Loucy (cell line): ENCODE measurements at regions not wholly inside any gene's neighbourhood (a gene's known extent, or its start where the extent isn't known, plus 50 kb on each side); places are given as distances from the start of the nearest gene placed in this dataset.

Experiments used
- H2AFZ ChIP-seq: fragments of 200-600 bp; sonication (generic); 2 replicates; pipeline ENCODE4 v1.6.0; 2016; ENCODE audit warnings: antibody characterized with exemption, mild to moderate bottlenecking, low read length, moderate library complexity
- H3F3A ChIP-seq: fragments of 200-600 bp; 2 replicates; pipeline ENCODE4 v1.6.0; 2016; ENCODE audit warnings: antibody characterized with exemption, low read depth, mild to moderate bottlenecking
- H3K27me3 ChIP-seq: fragments of 200-600 bp; sonication (generic); 2 replicates; pipeline ENCODE4 v1.6.1; 2014; ENCODE audit warnings: low read length, mild to moderate bottlenecking; ENCODE audit not compliant: insufficient read depth, poor library complexity, severe bottlenecking
- H3K36me3 ChIP-seq: fragments of 200-600 bp; sonication (generic); 2 replicates; pipeline ENCODE4 v1.6.1; 2016; ENCODE audit warnings: low read length; ENCODE audit not compliant: insufficient read depth
- H3K4me1 ChIP-seq: fragments of 200-600 bp; sonication (generic); 2 replicates; pipeline ENCODE4 v1.5.1; 2014; ENCODE audit warnings: low read length, mild to moderate bottlenecking; ENCODE audit not compliant: insufficient read depth, poor library complexity, severe bottlenecking
- H3K4me2 ChIP-seq: fragments of 200-600 bp; sonication (generic); 2 replicates; pipeline ENCODE4 v1.6.0; 2014; ENCODE audit warnings: antibody characterized with exemption, low read length, low read depth, mild to moderate bottlenecking; ENCODE audit not compliant: poor library complexity, severe bottlenecking
- H3K4me3 ChIP-seq: fragments of 200-600 bp; sonication (generic); 2 replicates; pipeline ENCODE4 v1.5.1; 2014; ENCODE audit warnings: low read length, mild to moderate bottlenecking, mixed read lengths; ENCODE audit not compliant: poor library complexity, severe bottlenecking
- H3K79me2 ChIP-seq: fragments of 200-600 bp; sonication (generic); 2 replicates; pipeline ENCODE4 v1.6.1; 2014; ENCODE audit warnings: low read length; ENCODE audit not compliant: insufficient read depth
- H3K9ac ChIP-seq: fragments of 200-600 bp; sonication (generic); 2 replicates; pipeline ENCODE4 v1.6.0; 2014; ENCODE audit warnings: mild to moderate bottlenecking, low read depth, low read length, moderate library complexity; ENCODE audit not compliant: poor library complexity, severe bottlenecking
- H3K9me2 ChIP-seq: fragments of 200-600 bp; sonication (generic); replicated peaks from 2 replicates; pipeline ENCODE4 v1.6.1; 2016; ENCODE audit warnings: low read depth, low read length, mixed read lengths
- H3K9me3 ChIP-seq: fragments of 200-600 bp; sonication (generic); 2 replicates; pipeline ENCODE4 v1.6.1; 2014; ENCODE audit warnings: mild to moderate bottlenecking, antibody characterized with exemption, low read length, low read depth; ENCODE audit not compliant: insufficient read depth
- H4K20me1 ChIP-seq: fragments of 200-600 bp; sonication (generic); 2 replicates; pipeline ENCODE4 v1.6.0; 2014; ENCODE audit warnings: antibody characterized with exemption, low read length, mild to moderate bottlenecking; ENCODE audit not compliant: insufficient read depth, poor library complexity, severe bottlenecking
- EZH2phosphoT487 ChIP-seq: fragments of 200-600 bp; IDR thresholded peaks from 2 replicates; pipeline ENCODE4 v1.6.1; 2018; ENCODE audit warnings: antibody characterized with exemption, mild to moderate bottlenecking, moderate library complexity, borderline replicate concordance
- TF ChIP-seq, protein P1 (sequence below): fragments of 200-600 bp; sonication (generic); conservative IDR thresholded peaks from 2 replicates; pipeline ENCODE4 v1.5.1; 2014; ENCODE audit warnings: mild to moderate bottlenecking, antibody characterized with exemption, low read length

DNA sequence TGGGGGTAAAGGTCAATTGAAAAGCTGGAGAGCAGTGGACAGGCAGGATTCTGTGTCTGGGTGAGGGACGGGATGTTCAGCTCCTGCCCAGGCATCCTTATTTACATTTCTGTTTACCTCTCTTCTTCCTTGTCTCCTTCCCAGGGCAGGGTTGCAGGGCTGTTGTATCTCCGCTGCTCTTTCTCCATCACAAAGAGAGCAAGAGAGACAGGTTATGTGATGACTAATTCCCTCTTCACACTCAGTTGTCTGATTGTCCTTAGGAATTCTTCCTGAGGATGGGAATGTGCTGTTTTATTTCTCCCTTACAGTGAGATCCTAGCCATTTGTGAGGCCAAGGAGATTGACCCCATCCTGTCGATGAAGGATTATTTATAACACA is 104.9 kb downstream of the VPREB1 start:
- Histone ChIP-seq H3K9me3 (no peaks in the 10 kb centered on the region), H3K4me1 (peaks cover 16% of the 10 kb centered on the region), H3K36me3 (no peaks in the 10 kb centered on the region), H2AFZ (no peak overlapping the region), H3K4me2 (no peak overlapping the region), H3K79me2 (no peaks in the 10 kb centered on the region), H4K20me1 (no peaks in the 10 kb centered on the region), H3F3A (no peaks in the 10 kb centered on the region), H3K27me3 (no peaks in the 10 kb centered on the region), H3K9me2 (no peaks in the 10 kb centered on the region), H3K9ac (no peak overlapping the region), H3K4me3 (no peak overlapping the region)
- no peak for TF ChIP-seq EZH2phosphoT487
- TF ChIP-seq, protein P1, sequence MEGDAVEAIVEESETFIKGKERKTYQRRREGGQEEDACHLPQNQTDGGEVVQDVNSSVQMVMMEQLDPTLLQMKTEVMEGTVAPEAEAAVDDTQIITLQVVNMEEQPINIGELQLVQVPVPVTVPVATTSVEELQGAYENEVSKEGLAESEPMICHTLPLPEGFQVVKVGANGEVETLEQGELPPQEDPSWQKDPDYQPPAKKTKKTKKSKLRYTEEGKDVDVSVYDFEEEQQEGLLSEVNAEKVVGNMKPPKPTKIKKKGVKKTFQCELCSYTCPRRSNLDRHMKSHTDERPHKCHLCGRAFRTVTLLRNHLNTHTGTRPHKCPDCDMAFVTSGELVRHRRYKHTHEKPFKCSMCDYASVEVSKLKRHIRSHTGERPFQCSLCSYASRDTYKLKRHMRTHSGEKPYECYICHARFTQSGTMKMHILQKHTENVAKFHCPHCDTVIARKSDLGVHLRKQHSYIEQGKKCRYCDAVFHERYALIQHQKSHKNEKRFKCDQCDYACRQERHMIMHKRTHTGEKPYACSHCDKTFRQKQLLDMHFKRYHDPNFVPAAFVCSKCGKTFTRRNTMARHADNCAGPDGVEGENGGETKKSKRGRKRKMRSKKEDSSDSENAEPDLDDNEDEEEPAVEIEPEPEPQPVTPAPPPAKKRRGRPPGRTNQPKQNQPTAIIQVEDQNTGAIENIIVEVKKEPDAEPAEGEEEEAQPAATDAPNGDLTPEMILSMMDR = no peak

DNA sequence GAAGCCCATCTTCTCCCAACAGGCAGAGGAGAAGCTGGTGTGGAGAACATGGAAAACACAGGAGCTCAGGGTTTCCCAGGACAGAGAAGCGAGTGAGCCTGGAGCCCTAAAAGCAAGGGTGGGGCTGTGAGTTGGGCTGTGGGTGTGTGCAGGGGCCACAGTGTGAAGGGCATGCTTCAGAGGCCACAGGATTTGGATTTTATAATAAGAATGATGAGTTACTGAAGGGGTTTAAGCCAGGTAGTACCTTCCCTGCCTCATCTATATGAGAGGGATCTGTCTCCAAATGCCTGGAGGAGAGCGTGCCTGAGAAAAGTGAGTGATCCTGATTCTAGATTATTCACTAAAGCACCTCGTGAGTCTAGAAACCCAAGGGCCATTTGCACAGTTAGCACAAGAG is 106.8 kb downstream of the VPREB1 start:
- TF ChIP-seq EZH2phosphoT487 = no peak
- TF ChIP-seq, protein P1 = no peak
- Histone ChIP-seq H2AFZ (no peak overlapping the region), H3K9me2 (no peaks in the 10 kb centered on the region), H3F3A (no peaks in the 10 kb centered on the region), H3K4me2 (no peak overlapping the region), H3K27me3 (no peaks in the 10 kb centered on the region), H3K79me2 (no peaks in the 10 kb centered on the region), H3K9ac (no peak overlapping the region), H3K4me1 (peaks cover 7% of the 10 kb centered on the region), H3K9me3 (no peaks in the 10 kb centered on the region), H4K20me1 (no peaks in the 10 kb centered on the region), H3K4me3 (no peak overlapping the region), H3K36me3 (no peaks in the 10 kb centered on the region)

DNA sequence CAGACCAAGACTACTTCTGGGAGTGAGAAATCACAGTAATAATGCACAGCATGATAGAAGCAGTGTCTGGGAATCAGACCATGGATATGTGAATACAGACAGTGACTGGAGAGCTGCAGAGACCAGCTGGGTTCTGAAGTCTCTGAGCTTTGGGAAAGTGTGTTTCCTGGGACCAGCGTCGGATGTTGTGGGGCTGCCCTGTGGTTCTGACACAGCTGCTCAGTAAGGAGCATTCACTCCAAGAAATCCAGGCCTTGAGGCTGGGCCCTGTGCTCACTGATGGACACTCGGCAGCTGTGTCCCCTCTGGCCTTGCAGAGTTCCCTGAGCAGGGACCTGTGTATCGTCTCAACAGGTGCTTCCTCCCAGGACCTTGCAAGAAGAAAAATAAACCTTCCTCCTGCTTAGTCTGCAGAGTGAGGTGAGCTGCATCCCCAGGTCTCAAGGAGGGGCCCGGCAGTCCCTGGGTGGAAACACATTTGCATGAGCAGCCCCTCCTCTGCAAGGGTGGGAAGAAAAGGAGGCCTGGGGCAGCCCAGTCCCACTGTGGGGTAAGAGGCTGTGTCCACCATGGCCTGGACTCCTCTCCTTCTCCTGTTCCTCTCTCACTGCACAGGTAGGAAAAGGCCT is 107.9 kb downstream of the VPREB1 start:
- Histone ChIP-seq H3K9me3 (no peaks in the 10 kb centered on the region), H4K20me1 (no peaks in the 10 kb centered on the region), H3K9me2 (no peaks in the 10 kb centered on the region), H3K4me3 (no peak overlapping the region), H3K4me1 (peaks cover 7% of the 10 kb centered on the region), H2AFZ (no peak overlapping the region), H3K27me3 (no peaks in the 10 kb centered on the region), H3K9ac (no peak overlapping the region), H3K36me3 (no peaks in the 10 kb centered on the region), H3K4me2 (no peak overlapping the region), H3F3A (no peaks in the 10 kb centered on the region), H3K79me2 (no peaks in the 10 kb centered on the region)
- TF ChIP-seq, protein P1 = no peak
- TF ChIP-seq EZH2phosphoT487 = no peak
